Nephron progenitor cell (in vitro differentiated cells): ENCODE measurements at regions not wholly inside any gene's neighbourhood (a gene's known extent, or its start where the extent isn't known, plus 50 kb on each side); places are given as distances from the start of the nearest gene placed in this dataset.
"Not testable (repeated sequence)": the region's sequence is repeated elsewhere in the genome, so short reads cannot be mapped to it uniquely, and the experiment has no call there.

Experiments used
- DNase-seq: peaks from one replicate; pipeline ENCODE4 v3.0.0; 2021
- H3K27ac Mint-ChIP-seq: 2 replicates; pipeline ENCODE4 v1.8.0; 2021; ENCODE audit warnings: mild to moderate bottlenecking, moderate library complexity, mixed read lengths
- H3K27me3 Mint-ChIP-seq: 2 replicates; pipeline ENCODE4 v1.8.0; 2021; ENCODE audit warnings: mild to moderate bottlenecking, low read depth, mixed read lengths; ENCODE audit not compliant: poor library complexity
- H3K36me3 Mint-ChIP-seq: 2 replicates; pipeline ENCODE4 v1.8.0; 2021; ENCODE audit warnings: low read depth, mixed read lengths
- H3K4me1 Mint-ChIP-seq: 2 replicates; pipeline ENCODE4 v1.8.0; 2021; ENCODE audit warnings: mixed read lengths
- H3K4me3 Mint-ChIP-seq: 2 replicates; pipeline ENCODE4 v1.8.0; 2021; ENCODE audit warnings: mild to moderate bottlenecking, moderate library complexity, mixed read lengths
- H3K9me3 Mint-ChIP-seq: 2 replicates; pipeline ENCODE4 v1.8.0; 2021; ENCODE audit warnings: mild to moderate bottlenecking, moderate library complexity, mixed read lengths
- TF ChIP-seq, protein P1 (sequence below): fragments of 200-600 bp; sonication (generic); IDR thresholded peaks from 2 replicates; pipeline ENCODE4 v1.5.0; 2021; ENCODE audit warnings: antibody characterized with exemption

DNA sequence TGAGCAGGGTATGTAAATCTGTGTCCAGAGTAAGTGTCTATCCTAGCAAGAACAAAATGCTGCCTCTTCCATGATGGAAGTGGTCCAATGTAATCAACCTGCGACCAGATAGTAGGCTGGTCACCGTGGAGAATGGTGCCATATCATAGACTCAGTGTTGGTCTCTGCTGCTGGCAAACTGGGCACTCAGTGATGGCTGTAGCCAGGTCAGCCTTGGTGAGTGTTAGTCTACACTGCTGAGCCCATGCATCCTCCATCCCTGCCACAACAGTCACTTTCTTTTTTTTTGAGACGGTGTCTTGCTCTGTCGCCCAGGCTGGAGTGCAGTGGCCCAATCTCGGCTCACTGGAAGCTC is 69.3 kb downstream of the CHRD start:
- TF ChIP-seq, protein P1, sequence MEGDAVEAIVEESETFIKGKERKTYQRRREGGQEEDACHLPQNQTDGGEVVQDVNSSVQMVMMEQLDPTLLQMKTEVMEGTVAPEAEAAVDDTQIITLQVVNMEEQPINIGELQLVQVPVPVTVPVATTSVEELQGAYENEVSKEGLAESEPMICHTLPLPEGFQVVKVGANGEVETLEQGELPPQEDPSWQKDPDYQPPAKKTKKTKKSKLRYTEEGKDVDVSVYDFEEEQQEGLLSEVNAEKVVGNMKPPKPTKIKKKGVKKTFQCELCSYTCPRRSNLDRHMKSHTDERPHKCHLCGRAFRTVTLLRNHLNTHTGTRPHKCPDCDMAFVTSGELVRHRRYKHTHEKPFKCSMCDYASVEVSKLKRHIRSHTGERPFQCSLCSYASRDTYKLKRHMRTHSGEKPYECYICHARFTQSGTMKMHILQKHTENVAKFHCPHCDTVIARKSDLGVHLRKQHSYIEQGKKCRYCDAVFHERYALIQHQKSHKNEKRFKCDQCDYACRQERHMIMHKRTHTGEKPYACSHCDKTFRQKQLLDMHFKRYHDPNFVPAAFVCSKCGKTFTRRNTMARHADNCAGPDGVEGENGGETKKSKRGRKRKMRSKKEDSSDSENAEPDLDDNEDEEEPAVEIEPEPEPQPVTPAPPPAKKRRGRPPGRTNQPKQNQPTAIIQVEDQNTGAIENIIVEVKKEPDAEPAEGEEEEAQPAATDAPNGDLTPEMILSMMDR = no peak
- Mint-ChIP-seq H3K9me3 (no peaks in the 10 kb centered on the region), H3K36me3 (no peaks in the 10 kb centered on the region), H3K4me1 (no peaks in the 10 kb centered on the region), H3K4me3 (no peak overlapping the region), H3K27me3 (peaks cover 10% of the 10 kb centered on the region), H3K27ac (no peak overlapping the region)
- DNase-seq = no peak

DNA sequence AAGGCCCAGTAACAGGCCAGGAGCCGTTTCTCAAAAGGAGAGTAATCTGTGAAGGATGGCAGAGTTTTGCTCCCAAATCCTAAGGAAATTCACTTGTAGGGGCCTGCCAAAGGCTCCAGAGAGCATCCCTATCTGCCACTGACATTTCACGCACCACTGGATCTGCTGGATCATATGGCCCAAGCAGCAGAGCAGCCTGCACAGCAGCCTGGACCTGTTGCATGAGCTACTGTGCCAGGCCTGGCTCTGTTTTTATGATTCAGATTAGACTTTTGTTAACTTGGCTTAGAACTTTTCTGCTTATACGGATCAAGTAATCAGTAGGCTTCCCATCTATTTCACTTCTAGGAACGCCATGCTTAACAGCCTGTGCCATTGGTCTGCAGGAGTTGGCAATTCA is 70.7 kb downstream of the CHRD start:
- Mint-ChIP-seq H3K9me3 (no peaks in the 10 kb centered on the region), H3K27me3 (peaks cover 8% of the 10 kb centered on the region), H3K36me3 (no peaks in the 10 kb centered on the region), H3K4me3 (no peak overlapping the region), H3K27ac (no peak overlapping the region), H3K4me1 (no peaks in the 10 kb centered on the region)
- TF ChIP-seq, protein P1 = no peak
- DNase-seq = no peak

DNA sequence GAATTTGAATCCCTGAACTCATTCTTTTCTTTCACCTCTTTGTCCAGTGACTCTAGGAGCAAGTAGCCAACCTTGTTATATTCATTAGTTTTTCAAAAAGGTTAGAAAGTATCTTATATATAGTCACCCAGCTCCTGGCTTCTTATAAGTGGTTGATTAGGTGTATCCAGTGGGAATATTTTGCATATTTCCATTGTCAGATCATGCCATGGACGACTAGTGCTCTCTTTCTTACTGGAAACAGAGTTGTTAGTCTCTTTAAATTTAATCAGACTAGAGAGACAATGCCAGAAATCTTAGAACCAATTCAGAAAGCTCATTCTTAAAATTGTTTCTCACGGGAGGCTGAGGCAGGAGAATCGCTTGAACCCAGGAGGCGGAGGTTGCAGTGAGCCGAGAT is 73.4 kb downstream of the CHRD start:
- no peaks in the 10 kb centered on the region for H3K4me1 Mint-ChIP-seq
- no peak overlapping the region for H3K27ac Mint-ChIP-seq
- peaks cover 11% of the 10 kb centered on the region for H3K27me3 Mint-ChIP-seq
- H3K4me3 Mint-ChIP-seq = no peak overlapping the region
- H3K9me3 Mint-ChIP-seq = peaks cover 11% of the 10 kb centered on the region
- DNase-seq = no peak
- H3K36me3 Mint-ChIP-seq = no peaks in the 10 kb centered on the region
- TF ChIP-seq, protein P1 = no peak

DNA sequence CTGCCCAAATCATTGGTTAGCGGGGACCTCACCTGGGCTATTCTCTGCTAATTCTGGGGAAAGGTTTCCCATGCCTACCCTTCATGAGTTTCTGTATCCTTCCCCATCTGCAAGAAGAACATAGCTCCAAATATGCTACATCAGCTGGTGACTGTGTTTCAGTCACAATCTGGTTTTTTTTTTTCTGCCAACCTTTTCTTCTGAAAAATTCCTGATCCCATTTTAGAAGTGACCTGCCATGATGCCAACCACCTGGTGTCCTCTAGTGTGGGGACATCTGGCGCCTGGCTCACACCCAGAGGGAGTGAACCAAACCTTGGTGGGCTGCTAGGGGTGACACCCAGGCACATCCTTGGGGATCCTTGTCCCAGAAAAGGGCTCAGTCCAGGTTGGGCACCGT is 76.1 kb downstream of the CHRD start:
- peaks cover 20% of the 10 kb centered on the region for H3K27me3 Mint-ChIP-seq
- no peaks in the 10 kb centered on the region for H3K4me1 Mint-ChIP-seq
- H3K36me3 Mint-ChIP-seq = no peaks in the 10 kb centered on the region
- TF ChIP-seq, protein P1 = no peak
- peaks cover 25% of the 10 kb centered on the region for H3K9me3 Mint-ChIP-seq
- DNase-seq = no peak
- no peak overlapping the region for H3K27ac Mint-ChIP-seq
- no peak overlapping the region for H3K4me3 Mint-ChIP-seq

DNA sequence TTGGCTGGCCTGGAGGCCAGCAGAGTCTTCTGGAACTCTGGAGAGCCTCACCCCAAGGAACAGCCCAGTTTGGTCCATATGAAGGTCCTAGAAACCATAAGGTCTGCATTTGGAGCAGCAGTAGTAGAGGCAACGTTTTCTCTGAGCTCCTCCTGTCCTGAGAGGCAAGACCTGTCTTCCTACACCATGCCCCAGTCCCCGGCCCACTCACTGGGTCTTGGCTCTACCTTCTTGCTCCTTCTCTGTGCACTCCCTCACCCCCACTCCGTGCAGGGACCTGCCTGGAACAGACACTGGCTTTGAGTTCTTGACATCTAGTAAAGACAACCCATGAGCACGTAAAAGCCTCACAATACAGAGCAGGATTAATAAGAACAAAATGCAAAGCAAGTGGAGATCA is 76.6 kb downstream of the CHRD start:
- H3K27me3 Mint-ChIP-seq = peaks cover 20% of the 10 kb centered on the region

DNA sequence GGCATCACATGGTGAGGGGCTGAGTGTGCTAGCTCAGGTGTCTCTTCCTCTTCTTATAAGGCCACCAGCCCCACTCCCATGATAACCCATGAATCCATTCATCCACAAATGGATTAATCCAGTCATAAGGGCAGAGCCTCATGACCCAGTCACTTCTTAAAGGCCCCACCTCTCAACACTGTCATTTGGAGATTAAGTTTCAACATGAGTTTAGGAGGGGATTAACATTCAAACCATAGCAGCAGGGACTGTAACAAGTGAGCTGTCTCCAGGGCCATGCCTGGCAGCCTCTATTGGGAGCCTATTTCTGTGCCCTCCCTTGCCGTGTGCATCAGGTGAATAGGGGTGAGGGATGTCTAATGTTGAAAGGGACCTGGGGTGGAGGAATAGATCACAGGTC is 77.5 kb downstream of the CHRD start:
- no peak for DNase-seq
- H3K4me1 Mint-ChIP-seq = no peaks in the 10 kb centered on the region
- TF ChIP-seq, protein P1 = no peak

More for the DNA sequence above, 76.6 kb downstream of the CHRD start:
- TF ChIP-seq, protein P1 = no peak
- no peaks in the 10 kb centered on the region for H3K36me3 Mint-ChIP-seq
- H3K4me1 Mint-ChIP-seq = no peaks in the 10 kb centered on the region
- H3K9me3 Mint-ChIP-seq = peaks cover 25% of the 10 kb centered on the region
- H3K27ac Mint-ChIP-seq = no peak overlapping the region
- DNase-seq = no peak
- H3K4me3 Mint-ChIP-seq = no peak overlapping the region

DNA sequence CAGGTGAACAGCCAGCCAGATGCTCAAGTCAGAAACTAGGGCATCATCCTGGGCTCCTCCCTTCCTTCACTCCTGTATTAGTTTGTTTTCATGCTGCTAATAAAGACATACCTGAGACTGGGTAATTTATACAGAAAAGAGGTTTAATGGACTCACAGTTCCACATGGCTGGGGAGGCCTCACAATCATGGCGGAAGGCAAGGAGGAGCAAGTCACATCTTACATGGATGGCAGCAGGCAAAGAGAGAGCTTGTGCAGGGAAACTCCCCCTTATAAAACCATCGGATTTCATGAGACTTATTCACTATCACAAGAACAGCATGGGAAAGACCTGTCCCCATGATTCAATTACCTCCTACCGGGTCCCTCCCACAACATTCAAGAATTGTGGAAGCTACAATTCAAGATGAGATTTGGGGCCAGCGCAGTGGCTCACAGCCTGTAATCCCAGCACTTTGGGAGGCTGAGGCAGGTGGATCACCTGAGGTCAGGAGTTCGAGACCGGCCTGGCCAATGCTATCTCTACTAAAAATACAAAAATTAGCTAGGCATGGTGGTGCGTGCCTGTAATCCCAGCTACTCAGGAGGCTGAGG is 78.0 kb downstream of the CHRD start:
- not testable (repeated sequence) for DNase-seq, H3K4me1 Mint-ChIP-seq, H3K27ac Mint-ChIP-seq, H3K36me3 Mint-ChIP-seq, H3K4me3 Mint-ChIP-seq
- H3K9me3 Mint-ChIP-seq = peaks cover 25% of the 10 kb centered on the region
- H3K27me3 Mint-ChIP-seq = peaks cover 18% of the 10 kb centered on the region

More for the DNA sequence above, 77.5 kb downstream of the CHRD start:
- H3K27ac Mint-ChIP-seq = no peak overlapping the region
- peaks cover 20% of the 10 kb centered on the region for H3K27me3 Mint-ChIP-seq
- H3K9me3 Mint-ChIP-seq = peaks cover 25% of the 10 kb centered on the region
- no peaks in the 10 kb centered on the region for H3K36me3 Mint-ChIP-seq
- no peak overlapping the region for H3K4me3 Mint-ChIP-seq
